ENCODE measurements at regions not wholly inside any gene's neighbourhood (a gene's known extent, or its start where the extent isn't known, plus 50 kb on each side); places are given as distances from the start of the nearest gene placed in this dataset.

DNA sequence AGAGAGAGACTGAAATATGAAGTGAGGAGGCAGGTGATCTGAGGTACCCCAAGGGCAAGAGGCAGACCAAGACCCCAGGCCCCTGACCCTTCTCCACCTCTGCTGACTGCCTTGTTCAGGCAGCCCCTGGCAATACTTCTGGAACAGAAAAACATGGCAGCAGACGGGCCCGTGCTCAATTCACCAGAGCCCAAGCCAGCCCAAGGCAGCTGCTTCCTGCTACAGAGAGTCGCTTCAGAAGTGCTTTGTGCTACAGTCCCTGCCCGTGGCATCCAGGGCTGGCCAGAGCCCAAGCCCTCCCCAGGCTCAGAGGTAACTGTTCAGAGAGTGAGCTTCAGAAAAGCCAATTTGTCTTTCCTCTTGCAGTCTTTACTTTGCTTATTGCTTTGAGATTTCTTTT is 151.4 kb upstream of the FSTL4 start:
- H3K27ac ChIP-seq: no peak overlapping the region
- no peak for DNase-seq (ENCODE audit: low read depth, low spot score)
- no peak for TF ChIP-seq FOXP2 (optimal IDR thresholded peaks at IDR 0.05; ENCODE audit: control extremely low read depth, extremely low read length, insufficient read depth)
- no peak for TF ChIP-seq POLR2AphosphoS5 (IDR thresholded peaks at IDR 0.05; ENCODE audit: borderline replicate concordance, low read depth, low read length)
- TF ChIP-seq EZH2 (IDR thresholded peaks at IDR 0.05): no peak
- H3K4me3 ChIP-seq: no peak overlapping the region
- H3K9ac ChIP-seq (ENCODE audit: insufficient read length): no peak overlapping the region
- H3K9me3 ChIP-seq (ENCODE audit: low read depth, low read length): no peaks in the 10 kb centered on the region
- H3K36me3 ChIP-seq (ENCODE audit: insufficient read depth, low read length): no peaks in the 10 kb centered on the region

DNA sequence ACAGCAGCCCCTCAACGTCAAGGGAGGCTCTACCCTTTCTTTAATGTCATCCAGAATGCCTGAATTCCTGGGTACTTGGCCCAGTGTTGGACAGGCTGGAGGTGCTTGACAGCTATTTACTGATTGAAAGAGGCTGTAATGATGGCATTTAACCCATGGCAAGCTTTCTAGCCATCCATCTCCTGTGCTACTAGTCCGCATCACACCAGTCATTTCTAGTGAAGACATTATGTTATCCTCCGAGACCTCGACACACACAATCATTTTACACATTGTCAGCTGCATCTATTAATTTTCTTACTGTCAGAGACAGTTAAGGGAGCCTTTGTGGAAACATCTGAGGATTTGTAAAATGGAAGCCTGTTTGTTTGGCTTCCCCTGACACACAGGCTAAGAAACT is 149.3 kb upstream of the FSTL4 start:
- no peaks in the 10 kb centered on the region for H3K9me3 ChIP-seq (ENCODE audit: low read depth, low read length)
- H3K36me3 ChIP-seq (ENCODE audit: insufficient read depth, low read length): no peaks in the 10 kb centered on the region
- no peak overlapping the region for H3K4me3 ChIP-seq
- no peak for TF ChIP-seq EZH2 (IDR thresholded peaks at IDR 0.05)
- TF ChIP-seq FOXP2 (optimal IDR thresholded peaks at IDR 0.05; ENCODE audit: control extremely low read depth, extremely low read length, insufficient read depth): no peak
- no peak for TF ChIP-seq POLR2AphosphoS5 (IDR thresholded peaks at IDR 0.05; ENCODE audit: borderline replicate concordance, low read depth, low read length)
- H3K9ac ChIP-seq (ENCODE audit: insufficient read length): no peak overlapping the region
- DNase-seq (ENCODE audit: low read depth, low spot score): no peak
- no peak overlapping the region for H3K27ac ChIP-seq

DNA sequence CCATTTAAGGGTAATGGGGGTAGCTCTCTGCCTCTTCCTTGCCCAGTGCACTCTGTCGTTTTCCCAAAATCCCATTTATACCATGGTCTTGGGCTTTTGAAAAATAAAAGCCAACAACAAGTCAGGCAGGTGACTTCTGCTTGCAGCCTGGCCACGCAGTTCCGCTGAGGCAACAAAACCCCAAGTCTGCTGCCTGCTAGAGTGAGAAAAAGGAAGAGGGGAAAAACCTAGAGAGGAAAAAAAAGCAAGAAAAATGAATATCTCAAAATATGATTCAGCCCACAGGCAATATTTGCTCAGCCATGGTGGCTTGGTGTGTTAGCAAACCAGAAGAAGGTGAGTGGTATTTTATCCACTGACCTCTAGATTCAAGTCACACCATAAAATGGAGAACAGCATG is 148.2 kb upstream of the FSTL4 start:
- DNase-seq (ENCODE audit: low read depth, low spot score): no peak
- Histone ChIP-seq H3K27ac (no peak overlapping the region), H3K36me3 (ENCODE audit: insufficient read depth, low read length) (no peaks in the 10 kb centered on the region), H3K9ac (ENCODE audit: insufficient read length) (no peak overlapping the region), H3K9me3 (ENCODE audit: low read depth, low read length) (no peaks in the 10 kb centered on the region), H3K4me3 (no peak overlapping the region)
- no peak for TF ChIP-seq FOXP2 (optimal IDR thresholded peaks at IDR 0.05; ENCODE audit: control extremely low read depth, extremely low read length, insufficient read depth)
- TF ChIP-seq POLR2AphosphoS5 (IDR thresholded peaks at IDR 0.05; ENCODE audit: borderline replicate concordance, low read depth, low read length): no peak
- no peak for TF ChIP-seq EZH2 (IDR thresholded peaks at IDR 0.05)

DNA sequence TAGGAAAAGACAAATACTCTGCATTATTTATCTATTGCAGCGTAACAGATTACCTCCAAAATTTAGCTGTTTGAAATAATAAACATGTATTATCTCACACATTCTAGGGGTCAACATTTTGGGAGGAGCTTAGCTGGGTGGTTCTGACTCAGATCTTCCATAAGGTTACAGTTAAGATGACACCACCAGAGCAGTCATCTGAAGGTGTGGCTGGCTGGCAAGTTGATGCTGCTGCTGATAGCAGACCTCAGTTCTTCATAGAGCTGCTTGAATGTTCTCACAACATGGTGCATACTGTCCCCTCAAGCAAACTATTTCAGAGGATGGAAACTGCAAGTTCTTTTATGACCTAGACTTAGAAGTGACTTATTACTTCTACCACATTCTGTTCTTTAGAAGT is 146.3 kb upstream of the FSTL4 start:
- no peak overlapping the region for H3K4me3 ChIP-seq
- no peaks in the 10 kb centered on the region for H3K9me3 ChIP-seq (ENCODE audit: low read depth, low read length)
- no peak overlapping the region for H3K9ac ChIP-seq (ENCODE audit: insufficient read length)
- TF ChIP-seq POLR2AphosphoS5 (IDR thresholded peaks at IDR 0.05; ENCODE audit: borderline replicate concordance, low read depth, low read length) (no peak), FOXP2 (optimal IDR thresholded peaks at IDR 0.05; ENCODE audit: control extremely low read depth, extremely low read length, insufficient read depth) (no peak), EZH2 (IDR thresholded peaks at IDR 0.05) (no peak)
- no peak for DNase-seq (ENCODE audit: low read depth, low spot score)
- H3K36me3 ChIP-seq (ENCODE audit: insufficient read depth, low read length): no peaks in the 10 kb centered on the region
- no peak overlapping the region for H3K27ac ChIP-seq

DNA sequence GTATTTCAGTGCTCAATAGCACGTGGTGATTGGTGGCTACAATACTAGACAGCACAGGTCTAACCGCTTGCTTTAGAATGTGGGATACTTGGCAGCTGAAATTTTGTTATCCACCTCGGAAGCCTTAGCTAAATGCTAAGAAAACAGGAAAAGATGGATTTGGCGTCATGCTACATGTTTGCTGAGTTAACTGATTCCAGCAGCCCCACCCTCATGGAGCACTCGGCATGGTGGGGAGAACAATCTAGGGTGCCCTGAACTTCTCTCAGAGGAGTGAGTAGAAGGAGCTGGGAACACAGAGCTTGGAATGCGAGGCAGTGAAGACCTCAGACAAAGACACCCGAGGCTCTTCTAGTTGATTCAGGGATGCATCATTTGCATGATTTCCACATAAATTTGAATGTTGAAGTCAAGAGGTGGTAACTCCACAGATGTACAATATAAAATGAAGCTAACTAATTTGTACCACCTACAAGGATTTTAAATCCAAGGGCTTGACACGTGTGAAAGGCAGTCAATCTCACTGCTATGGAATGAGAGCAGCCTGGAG is 145.1 kb upstream of the FSTL4 start:
- Histone ChIP-seq H3K27ac (no peak overlapping the region), H3K9ac (ENCODE audit: insufficient read length) (no peak overlapping the region), H3K4me3 (no peak overlapping the region), H3K36me3 (ENCODE audit: insufficient read depth, low read length) (no peaks in the 10 kb centered on the region), H3K9me3 (ENCODE audit: low read depth, low read length) (no peaks in the 10 kb centered on the region)
- DNase-seq (ENCODE audit: low read depth, low spot score): no peak
- TF ChIP-seq POLR2AphosphoS5 (IDR thresholded peaks at IDR 0.05; ENCODE audit: borderline replicate concordance, low read depth, low read length) (no peak), EZH2 (IDR thresholded peaks at IDR 0.05) (no peak), FOXP2 (optimal IDR thresholded peaks at IDR 0.05; ENCODE audit: control extremely low read depth, extremely low read length, insufficient read depth) (no peak)

DNA sequence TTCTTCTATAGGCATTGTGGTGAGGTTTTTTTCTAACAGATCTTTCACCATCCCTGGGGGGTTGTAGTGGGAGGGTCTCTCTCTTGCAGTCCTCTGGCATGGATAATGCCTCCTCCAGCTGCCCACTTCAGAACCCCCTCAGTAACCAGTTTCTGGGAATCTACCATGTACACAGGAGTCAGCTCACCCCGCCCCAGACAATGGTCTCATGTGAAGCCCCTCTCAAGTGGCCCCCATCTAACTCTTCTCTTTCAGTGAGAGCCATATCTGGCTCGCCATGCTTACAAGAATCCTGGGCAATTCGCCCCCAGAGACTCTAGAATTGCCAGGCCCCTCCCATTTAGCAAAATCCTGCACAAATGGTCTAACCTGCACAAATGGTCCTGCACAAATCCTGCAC is 144.4 kb upstream of the FSTL4 start:
- DNase-seq (ENCODE audit: low read depth, low spot score): no peak
- Histone ChIP-seq H3K4me3 (no peak overlapping the region), H3K27ac (no peak overlapping the region), H3K9ac (ENCODE audit: insufficient read length) (no peak overlapping the region), H3K36me3 (ENCODE audit: insufficient read depth, low read length) (no peaks in the 10 kb centered on the region), H3K9me3 (ENCODE audit: low read depth, low read length) (no peaks in the 10 kb centered on the region)
- TF ChIP-seq EZH2 (IDR thresholded peaks at IDR 0.05): no peak
- no peak for TF ChIP-seq FOXP2 (optimal IDR thresholded peaks at IDR 0.05; ENCODE audit: control extremely low read depth, extremely low read length, insufficient read depth)
- no peak for TF ChIP-seq POLR2AphosphoS5 (IDR thresholded peaks at IDR 0.05; ENCODE audit: borderline replicate concordance, low read depth, low read length)

DNA sequence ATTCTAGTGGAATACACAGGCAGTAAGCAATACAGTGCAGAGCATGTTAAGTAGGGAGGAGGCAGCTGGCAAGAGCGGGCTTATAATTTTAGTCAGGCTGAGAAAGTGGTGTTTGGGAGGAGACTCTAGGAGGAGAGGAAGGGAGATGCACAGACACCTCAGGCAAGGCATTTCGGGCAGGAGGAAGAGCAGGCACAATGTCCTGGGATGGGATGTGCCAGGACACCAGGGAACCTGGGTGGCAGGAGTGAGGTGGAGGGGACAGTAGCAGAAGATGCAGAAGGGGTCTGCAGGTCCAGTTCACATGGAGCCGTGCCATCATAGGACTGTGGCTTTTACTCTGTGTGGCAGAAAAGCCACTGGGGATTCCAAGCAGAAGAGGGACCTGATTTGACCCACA is 143.7 kb upstream of the FSTL4 start:
- TF ChIP-seq FOXP2 (optimal IDR thresholded peaks at IDR 0.05; ENCODE audit: control extremely low read depth, extremely low read length, insufficient read depth) (no peak), POLR2AphosphoS5 (IDR thresholded peaks at IDR 0.05; ENCODE audit: borderline replicate concordance, low read depth, low read length) (no peak), EZH2 (IDR thresholded peaks at IDR 0.05) (no peak)
- no peaks in the 10 kb centered on the region for H3K36me3 ChIP-seq (ENCODE audit: insufficient read depth, low read length)
- no peak overlapping the region for H3K9ac ChIP-seq (ENCODE audit: insufficient read length)
- no peak for DNase-seq (ENCODE audit: low read depth, low spot score)
- no peak overlapping the region for H3K27ac ChIP-seq
- no peak overlapping the region for H3K4me3 ChIP-seq
- no peaks in the 10 kb centered on the region for H3K9me3 ChIP-seq (ENCODE audit: low read depth, low read length)

DNA sequence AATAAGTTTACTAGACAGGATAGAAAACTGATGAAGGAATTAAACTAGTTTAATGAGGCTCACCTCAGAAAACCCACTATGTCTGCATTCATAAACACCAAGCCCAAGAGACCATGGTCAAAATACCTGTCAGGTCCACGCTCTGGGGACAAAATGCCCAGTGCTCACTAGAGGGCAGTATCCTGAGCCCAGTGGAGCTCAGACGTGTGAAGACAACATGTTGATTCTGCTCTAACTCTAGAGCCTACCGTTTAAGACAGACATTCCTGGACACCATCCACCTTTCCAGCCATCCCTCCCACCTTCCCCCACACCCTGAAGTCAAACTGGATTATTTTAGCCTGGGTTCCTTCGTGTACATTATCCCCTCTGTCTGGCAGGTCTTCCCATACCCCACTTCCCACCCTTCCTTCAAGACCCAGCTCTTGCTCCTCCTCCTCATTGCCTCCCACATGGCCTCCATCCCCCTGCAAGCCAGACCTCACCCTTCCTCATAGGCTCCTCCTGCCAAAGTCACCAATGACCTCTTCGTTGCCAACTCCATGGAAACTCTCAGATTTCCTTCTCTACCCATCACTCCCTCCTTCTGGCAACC is 142.3 kb upstream of the FSTL4 start:
- H3K9me3 ChIP-seq (ENCODE audit: low read depth, low read length): no peaks in the 10 kb centered on the region
- no peak overlapping the region for H3K9ac ChIP-seq (ENCODE audit: insufficient read length)
- H3K36me3 ChIP-seq (ENCODE audit: insufficient read depth, low read length): no peaks in the 10 kb centered on the region
- no peak overlapping the region for H3K4me3 ChIP-seq
- TF ChIP-seq EZH2 (IDR thresholded peaks at IDR 0.05) (no peak), POLR2AphosphoS5 (IDR thresholded peaks at IDR 0.05; ENCODE audit: borderline replicate concordance, low read depth, low read length) (no peak), FOXP2 (optimal IDR thresholded peaks at IDR 0.05; ENCODE audit: control extremely low read depth, extremely low read length, insufficient read depth) (no peak)
- H3K27ac ChIP-seq: no peak overlapping the region
- no peak for DNase-seq (ENCODE audit: low read depth, low spot score)

DNA sequence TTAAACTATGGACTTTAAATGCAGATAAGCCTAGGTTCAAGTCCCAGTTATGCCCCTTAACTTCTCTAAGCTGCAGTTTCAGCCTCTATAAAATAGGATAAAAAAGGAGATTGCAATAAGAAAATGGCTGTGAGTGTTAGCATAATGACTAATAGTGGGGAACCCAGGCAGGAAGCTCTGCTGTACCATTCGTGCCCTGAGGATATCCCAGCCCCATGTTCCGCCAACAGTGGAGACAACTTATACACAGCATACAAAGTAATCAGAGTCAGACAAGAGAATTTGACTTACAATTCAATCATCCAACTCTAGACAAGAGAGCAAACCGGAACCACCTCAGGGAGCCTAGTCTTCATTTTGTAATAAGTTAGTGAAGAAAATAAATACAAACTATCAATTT is 141.5 kb upstream of the FSTL4 start:
- H3K36me3 ChIP-seq (ENCODE audit: insufficient read depth, low read length): no peaks in the 10 kb centered on the region
- no peak overlapping the region for H3K4me3 ChIP-seq
- no peak for TF ChIP-seq EZH2 (IDR thresholded peaks at IDR 0.05)
- no peak for TF ChIP-seq FOXP2 (optimal IDR thresholded peaks at IDR 0.05; ENCODE audit: control extremely low read depth, extremely low read length, insufficient read depth)
- no peak for TF ChIP-seq POLR2AphosphoS5 (IDR thresholded peaks at IDR 0.05; ENCODE audit: borderline replicate concordance, low read depth, low read length)
- no peak overlapping the region for H3K9ac ChIP-seq (ENCODE audit: insufficient read length)
- no peaks in the 10 kb centered on the region for H3K9me3 ChIP-seq (ENCODE audit: low read depth, low read length)
- no peak overlapping the region for H3K27ac ChIP-seq
- DNase-seq (ENCODE audit: low read depth, low spot score): peak; percentile 8
